ENCODE measurements at regions not wholly inside any gene's neighbourhood (a gene's known extent, or its start where the extent isn't known, plus 50 kb on each side); places are given as distances from the start of the nearest gene placed in this dataset.

DNA sequence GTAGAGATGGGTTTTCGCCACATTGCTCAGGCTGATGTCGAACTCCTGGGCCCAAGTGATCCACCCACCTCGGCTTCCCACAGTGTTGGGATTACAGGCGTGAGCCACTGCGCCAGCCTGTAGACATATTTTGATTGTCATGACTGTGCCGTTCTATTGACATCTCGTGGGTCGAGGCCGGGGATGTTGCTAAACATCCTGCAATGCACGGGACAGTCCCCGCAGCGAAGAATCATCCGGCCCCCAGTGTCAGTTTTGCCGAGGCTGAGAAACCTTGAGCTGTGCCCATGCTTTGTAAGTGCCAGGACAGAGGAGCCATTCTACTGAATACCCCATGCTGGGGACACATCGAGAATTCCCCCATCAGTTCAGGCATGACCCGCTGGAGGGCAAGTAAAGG is 69.1 kb upstream of the GSE1 start:
- no peak for DNase-seq (ENCODE audit: low read depth)

GRCh38 chr16:85544668-85545067 is 68.5 kb upstream of the GSE1 start:
- DNase-seq (ENCODE audit: low read depth): no peak

DNA sequence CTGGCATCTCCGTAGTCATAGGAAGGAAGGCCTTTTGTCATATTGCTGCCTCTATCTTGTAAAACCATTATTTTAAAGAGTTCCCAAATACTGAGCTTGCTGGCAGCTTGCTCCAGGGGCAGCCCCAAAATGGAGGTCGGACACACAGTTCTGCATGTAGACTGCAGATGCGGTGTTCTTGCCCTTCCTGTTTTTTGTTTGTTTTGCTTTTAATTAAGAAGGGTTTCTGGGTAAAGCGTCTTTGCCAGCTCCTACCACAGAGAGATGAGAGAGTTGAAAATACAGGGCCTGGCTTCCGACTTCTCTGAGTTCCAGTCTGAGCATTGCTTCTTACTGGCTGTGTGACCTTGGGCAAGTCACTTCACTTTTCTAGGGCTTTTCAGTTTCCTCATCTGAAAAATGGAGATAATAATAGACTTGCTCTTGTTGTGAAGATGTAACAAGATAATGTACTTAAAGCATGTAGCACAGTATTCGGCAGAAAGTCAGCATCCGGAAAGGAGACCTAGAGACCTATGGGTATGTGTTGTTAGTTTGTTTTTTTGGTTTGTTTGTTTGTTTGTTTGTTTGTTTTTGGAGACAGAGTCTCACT is 67.8 kb upstream of the GSE1 start:
- no peak for DNase-seq (ENCODE audit: low read depth)

DNA sequence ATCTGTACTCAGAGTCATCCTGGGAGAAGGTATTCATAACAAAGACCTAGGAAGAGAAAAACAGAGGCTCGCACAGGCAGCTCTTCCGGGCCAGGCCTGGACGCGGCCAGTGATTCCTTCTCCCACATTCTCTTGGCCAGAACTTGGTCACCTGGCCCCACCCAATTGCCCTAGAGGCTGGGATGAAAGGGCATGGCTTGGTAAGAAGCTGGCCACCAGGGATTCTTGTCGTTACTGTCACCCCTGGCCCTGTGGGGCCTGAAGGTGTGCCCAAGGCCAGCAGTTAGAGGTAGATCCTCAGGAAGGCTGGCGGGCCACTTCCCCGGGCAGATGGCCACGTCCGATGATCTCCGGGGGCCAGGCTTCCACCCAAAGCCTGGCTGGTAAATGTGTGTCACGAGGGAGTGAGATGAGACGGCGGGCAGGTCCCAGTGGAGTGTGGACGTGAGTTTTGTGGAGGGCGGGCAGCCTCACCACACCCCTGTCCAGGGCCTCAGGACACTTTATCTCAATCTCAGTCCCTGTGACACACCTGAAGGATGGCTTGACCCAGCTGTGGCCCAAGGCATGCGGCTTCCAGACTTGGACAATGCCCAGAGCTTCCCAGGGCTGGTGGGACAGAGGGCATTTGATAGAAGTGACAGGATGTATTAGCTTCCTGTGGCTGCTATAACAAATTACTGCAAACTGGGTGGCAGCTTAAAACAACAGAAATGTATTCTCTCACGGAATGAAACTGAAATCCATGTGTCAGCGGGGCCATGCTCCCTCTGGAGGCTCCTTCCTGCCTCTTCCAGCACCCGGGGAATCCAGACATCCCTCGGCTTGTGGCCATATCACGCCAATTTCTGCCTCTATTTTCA is 66.3 kb upstream of the GSE1 start:
- DNase-seq (ENCODE audit: low read depth): no peak

GRCh38 chr16:85548375-85548774 is 64.7 kb upstream of the GSE1 start:
- no peak for DNase-seq (ENCODE audit: low read depth)

DNA sequence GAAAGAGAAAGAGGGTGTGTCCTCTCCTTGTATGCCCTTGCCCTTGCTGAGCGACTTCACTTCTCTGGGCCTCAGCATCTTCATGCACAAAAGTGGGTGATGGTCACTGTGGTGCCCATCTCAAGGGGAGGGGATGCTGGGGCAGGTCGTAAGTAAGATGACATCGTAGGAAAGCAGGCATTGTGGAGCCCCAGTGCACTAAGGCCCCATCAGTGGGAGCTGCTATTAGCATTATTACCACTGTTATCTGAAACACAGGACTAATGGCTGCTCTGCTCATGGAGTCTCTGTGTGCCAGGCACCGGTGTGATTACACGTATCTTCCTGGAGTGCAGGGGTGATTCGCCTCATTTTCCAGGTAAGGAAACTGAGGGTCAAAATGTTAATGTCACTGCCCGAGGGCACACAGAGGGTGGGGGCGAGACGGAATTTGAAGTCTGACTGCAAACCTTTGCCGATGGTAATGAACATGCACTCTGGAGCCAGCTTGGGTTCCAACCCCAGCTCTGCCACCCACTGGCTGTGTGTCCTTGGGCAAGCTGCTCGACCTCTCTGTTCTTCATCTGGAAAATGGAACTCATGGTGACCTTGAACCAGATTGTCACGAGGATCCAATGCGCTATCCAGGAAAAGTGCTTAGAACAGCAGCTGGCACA is 63.2 kb upstream of the GSE1 start:
- no peak for DNase-seq (ENCODE audit: low read depth)

DNA sequence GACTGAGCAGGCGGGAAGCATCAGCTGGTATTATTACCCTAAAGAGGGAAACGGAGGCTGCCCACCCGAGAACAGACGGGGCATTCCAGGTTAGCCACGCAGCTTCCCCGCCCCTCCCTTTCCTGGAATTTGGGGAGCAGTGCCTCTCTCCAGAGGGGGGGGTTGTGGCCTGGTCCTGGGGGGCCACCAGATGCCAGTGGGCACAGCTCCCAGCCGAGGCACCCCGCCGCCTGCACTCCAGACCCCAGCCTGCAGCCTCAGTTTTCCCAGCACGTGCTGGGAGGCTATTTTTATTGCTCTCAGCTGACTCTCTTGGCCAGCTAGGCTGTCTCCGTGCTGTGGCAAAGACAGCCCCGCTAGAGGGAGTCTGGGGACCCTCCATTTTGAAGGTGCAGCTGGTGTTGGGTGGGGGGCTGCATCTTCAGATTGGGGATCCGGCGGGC is 62.7 kb upstream of the GSE1 start:
- no peak for DNase-seq (ENCODE audit: low read depth)

DNA sequence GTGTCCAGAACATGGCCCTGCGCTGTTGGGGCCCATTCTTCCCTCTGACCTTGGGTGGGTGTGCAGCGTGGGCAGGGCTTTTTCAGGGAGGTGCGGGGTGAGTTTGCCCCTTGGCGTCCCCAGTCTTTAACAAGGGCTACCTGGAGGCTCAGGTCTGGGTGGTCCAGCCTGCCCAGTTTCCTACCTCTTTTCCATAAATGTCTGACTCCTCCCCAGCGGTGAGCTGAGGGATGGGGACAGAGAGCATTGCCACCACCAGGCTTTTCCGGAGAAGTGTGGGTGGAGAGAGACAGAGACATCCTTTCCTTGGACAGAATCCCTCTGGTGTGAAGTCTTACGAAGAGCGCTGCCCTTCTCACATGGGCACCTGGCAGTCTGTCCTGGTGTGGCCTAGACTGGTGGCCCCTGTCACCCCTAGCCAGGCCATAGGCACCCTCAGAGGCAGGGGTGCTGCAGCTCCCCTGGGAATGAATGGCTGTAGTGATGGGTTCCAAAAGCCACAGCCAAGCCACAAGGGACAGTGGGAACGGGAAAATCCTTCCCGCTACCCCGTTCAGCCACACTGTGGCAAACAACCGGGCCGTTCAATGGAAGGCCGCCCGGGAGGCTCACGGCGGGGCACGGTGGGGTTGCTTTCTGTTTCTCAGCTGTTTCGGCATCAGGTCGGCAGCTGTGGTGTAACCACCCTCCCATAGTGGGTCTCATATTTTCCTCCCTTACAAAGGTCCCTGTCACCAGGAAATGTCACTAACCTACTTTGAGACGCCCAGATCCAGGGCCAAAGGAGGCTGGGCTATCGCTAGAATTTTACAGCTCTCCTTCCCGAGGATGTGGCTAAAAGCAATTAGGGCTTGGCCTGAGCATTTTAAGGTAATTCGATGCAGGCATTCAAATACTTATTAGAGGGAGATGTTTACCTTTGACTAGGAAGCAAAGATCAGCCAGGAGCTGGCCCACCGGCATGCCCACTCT is 61.9 kb upstream of the GSE1 start:
- DNase-seq (ENCODE audit: low read depth): no peak

DNA sequence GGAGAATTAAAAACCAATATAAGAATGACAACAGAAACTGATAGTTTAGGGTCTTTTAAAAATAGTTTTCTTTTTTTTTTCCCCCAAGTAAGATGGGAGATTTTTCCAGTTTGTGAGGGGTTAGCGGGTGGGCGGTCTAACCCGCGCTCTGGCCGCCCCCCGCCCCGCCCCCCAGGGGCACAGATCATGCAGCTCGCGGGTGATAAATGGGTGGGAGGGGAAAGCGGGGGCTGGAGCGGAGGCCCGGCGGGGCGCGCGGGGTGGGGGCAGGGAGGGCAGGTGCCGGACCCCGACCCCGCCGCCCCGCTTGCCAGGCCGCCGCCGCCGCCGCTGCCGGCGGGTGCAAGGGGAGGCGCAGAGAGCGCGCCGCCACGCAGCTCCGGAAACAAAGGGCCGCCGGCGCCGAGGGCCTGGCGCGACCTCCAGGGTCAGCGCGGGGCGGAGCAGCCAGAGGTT is 60.1 kb upstream of the GSE1 start:
- DNase-seq (ENCODE audit: low read depth): no peak

DNA sequence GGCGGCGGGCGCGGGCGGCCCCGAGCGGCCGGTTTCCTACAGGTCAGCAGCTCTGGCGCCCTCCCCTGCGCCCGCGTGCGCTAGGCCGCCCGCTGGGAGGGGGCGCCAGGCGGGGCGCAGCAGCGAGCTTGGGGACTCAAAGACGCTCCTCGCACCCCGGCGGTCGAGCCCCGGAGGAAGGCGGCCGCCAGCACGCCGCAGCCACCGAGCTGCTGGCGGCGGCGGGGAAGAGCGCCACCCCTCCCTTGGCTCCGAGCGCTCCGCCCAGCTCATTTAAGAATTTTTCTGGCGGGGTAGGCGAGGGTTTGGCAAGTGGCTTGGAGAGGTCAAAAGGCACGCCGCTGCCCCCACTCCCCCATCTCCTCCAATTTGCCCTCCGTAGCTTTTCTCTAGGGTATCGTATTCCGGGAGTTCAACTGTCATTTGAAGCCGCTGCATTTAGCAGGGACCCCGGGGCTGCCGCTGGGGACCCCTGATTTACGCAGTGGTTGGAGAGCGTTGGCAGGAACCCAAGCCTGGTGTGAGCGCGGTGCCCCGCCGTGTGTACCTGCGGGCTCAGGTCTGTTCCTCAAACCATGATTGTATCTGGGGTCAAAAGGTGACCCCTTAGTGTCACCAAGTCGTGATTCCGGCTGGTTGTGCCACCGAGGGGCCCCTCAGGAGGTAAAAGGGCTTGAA is 59.5 kb upstream of the GSE1 start:
- no peak for DNase-seq (ENCODE audit: low read depth)

DNA sequence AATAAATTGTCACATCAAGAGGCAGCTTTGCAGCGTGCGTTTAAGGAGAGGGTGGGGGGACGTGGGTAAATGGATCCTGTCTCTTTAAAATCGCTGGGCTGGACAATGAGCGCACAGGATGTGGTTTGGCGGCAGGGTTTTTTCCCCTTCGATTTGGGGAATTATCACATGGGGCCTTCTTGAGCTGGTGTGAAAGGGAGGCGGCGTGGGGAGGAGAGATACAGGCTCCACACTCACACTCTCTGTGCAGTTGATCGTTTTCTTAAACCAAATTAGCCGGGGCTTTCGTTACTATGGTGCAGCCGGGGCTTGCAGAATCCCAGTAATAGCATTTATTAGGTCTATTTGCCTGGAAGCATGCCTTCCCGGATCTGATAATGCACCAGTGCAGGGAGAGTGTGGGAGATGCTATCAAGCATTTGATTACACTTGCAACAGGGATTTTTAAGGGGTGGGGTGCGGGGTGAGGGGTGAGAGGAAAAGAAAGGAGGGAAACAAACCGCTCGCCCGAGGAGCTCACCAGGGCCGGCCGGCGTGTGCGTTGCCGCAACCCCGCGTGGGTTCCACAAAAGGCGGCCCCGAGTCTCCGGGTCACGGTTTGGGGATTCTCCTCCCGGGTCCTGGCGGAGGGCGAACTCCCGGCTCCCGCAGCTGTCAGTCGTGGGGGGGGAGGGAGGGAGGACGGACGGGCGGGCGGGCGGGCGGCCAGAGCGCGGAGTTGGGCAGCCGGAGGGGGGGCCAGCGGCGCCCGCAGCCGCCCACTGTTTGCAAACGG is 58.8 kb upstream of the GSE1 start:
- DNase-seq (ENCODE audit: low read depth): no peak

GRCh38 chr16:85554889-85555718 is 58.0 kb upstream of the GSE1 start:
- no peak for DNase-seq (ENCODE audit: low read depth)

DNA sequence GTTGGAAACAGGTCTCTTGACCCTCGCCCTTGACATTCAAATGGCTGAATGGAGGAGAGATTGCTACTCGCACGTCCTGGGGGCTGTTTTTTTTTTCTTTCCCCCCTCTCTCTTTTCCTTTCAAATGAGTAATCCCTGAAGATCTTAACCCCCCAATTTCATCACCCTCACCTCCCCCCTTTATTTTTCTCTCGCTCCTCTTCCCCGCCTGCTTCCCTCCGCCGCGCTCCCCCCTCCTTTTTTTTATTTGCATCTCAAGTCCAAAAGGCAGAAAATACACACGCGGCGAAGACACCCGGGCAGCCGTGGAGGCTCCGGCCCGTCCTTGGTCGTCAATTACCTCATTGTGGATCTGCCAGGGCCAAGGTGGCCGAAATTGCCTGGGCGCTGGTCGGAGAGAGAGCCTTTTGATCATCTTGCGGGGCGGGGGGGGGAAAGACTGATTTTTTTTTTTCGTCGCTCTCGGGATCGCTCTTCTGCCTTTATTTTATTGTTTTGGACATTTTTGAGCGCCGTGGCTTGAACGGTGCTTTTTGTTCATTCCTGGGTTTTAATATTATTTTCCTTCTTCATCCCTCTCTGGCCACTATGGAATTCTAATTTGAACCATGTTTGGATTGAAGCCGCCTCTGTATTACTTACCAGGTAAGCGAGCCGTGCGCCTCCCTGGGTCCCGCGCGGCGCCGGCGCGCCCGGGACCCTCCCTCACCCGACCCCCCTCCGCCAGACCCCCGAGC is 57.2 kb upstream of the GSE1 start:
- no peak for DNase-seq (ENCODE audit: low read depth)

DNA sequence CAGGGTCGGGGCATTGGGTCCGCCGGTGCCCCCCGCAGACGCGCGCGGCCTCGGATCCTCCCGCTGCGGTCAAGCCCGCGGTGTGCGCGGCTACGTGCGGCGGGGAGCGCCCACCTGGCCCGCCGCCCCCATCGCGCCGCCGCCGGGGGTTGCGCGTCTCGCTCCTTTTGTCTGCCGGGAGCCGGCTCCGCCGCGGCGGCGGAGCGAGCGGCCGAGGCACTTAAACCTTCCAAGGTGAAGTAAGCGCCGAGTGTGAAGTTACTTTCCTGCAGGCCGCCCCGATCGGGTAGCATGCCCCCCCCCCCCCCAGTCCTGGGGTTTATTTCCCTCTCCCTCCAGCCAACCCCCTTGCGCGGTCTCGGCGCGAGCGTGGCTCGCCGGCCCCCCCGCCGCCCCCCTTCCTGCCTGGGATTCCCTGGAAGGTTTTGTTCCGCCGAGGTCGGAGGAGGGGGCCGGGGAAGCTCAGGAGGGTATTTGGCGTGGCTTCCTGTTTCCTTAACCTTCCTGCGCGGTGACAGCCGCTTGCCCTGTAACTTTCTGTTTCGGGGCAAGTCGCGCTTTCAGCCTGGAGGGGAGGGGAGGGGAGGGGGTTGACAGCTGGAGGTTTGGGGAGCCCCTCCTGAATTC is 56.6 kb upstream of the GSE1 start:
- no peak for DNase-seq (ENCODE audit: low read depth)

DNA sequence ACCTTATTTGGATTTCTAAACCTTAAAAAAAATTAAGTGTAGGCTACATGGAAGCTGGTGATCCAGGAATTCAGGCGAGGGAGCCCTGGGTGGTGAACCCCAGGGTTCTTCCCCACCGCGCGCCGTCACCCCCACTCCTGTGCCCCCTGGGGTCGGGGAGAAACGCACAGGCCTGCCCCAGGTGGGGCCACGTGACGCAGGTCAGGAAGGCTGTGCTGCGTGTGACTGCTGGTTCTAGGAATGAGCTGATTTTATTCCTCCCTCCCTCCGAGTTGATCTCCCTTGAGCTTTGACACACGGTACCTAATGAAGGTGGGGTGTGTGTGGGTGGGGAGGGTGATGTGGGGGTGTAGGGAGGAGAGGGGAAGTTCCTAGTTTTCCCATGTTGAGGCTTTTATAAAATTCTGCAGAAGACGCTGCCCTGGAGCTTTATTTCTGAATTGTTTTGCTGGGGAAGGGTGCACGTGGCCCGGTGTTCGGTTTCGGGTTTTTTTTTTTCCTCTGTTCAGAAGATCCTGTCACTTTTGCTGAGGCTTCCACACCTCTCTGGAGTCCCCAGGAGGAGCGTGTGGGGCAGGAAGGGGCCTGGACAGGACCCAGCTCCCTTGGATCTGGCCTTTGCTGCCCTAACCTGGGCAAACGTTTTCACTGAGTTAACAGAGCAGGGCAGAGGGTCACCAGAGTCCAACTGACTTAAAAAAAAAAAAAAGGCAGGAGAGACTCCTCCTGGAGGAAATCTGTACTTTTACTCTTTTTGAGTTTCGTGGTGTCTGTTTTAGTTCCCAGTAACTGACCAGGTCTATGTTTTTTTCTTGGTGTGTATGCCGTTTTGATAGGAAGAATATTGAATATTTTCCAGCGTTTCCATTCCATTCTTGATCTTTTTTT is 55.8 kb upstream of the GSE1 start:
- no peak for DNase-seq (ENCODE audit: low read depth)

DNA sequence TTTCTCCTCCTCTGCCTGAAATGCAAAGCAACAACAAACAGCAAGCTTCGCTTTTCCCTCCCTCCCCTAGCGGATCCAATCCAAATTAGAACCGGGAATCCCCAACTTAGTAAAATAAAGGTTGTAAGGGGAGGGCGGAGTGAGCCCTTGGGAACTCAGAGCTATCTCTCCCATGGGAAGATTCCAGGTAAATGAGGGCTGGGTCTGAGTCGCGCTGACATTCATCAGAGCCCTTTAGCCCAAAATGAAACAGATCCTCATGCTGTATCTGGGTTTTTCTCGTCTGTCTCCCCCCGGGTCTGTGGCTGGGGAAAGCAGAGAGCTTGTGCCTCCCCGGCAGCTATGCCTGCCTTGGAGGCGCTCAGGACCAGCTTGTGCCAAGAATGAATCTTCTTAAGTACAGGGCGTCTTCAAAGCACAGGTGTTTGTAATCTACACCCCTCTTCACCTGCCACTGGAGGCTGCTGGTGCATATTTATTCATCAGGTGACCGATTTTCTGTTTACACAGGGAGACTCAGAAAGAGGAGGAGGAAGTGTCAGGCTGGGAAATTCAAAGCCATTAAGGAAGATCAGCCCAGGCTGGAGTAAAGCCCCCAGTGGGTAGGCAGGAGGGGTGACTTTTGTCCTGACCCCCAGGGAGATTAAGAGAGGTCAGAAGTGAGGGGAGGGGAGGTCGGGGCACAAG is 55.0 kb upstream of the GSE1 start:
- no peak for DNase-seq (ENCODE audit: low read depth)

DNA sequence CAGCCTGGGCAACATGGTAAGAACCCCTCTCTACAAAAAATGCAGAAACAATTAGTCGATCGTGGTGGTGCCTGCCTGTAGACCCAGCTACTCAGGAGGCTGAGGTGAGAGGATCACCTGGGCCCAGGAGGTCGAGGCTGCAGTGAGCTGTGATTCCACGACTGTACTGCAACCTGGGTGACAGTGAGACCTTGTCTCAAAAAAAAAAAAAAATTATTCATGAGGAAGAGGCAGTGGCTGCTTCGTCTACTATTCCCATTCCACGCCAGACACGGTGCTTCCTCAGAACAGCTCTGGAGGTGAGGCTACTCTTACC is 52.2 kb upstream of the GSE1 start:
- DNase-seq (ENCODE audit: low read depth): no peak

Data from non-pigmented ciliary epithelial cell (primary cell).